GM12878 (cell line): ENCODE measurements at regions not wholly inside any gene's neighbourhood (a gene's known extent, or its start where the extent isn't known, plus 50 kb on each side); places are given as distances from the start of the nearest gene placed in this dataset.

Experiments used
- ATAC-seq: fragments of 200-7000 bp; cut with Tn5 transposase; 3 replicates; pipeline ENCODE4 v1.9.1; 2020; ENCODE audit warnings: mild to moderate bottlenecking, moderate library complexity
- BruUV-seq: library from RNA; stranded (reverse); fragments of 400-500 nt; replicated peaks from 2 replicates; lab custom pipeline; 2021; lab: Mats Ljungman, UMichigan
- CTCF ChIA-PET: fragments of 300-600 bp; sonication (Branson Sonifier 250); formaldehyde crosslinking; extraction: SDS; loops from one replicate; lab custom pipeline; 2021; ENCODE audit warnings: inconsistent platforms; lab: Yijun Ruan, JAX
- POLR2A ChIA-PET: fragments of 350-600 bp; formaldehyde crosslinking; extraction: SDS; loops from one replicate; lab custom pipeline; 2021; ENCODE audit warnings: inconsistent platforms; lab: Charles Lee
- RAD21 ChIA-PET: fragments of 300-600 bp; sonication (Branson Sonifier 250); formaldehyde crosslinking; loops from one replicate; lab custom pipeline; 2023; ENCODE audit warnings: antibody characterized with exemption; ENCODE audit not compliant: unreplicated experiment; lab: Charles Lee
- SMC1A ChIA-PET: fragments of 300-600 bp; sonication (Branson Sonifier 250); formaldehyde crosslinking; loops from one replicate; lab custom pipeline; 2023; ENCODE audit not compliant: unreplicated experiment, uncharacterized antibody; lab: Charles Lee
- DNase-seq: peaks from one replicate; pipeline ENCODE4 v3.0.0-alpha.2; 2011; ENCODE audit warnings: low read depth, low spot score
- FAIRE-seq: peaks from 3 replicates; lab custom pipeline; 2011; peaks lifted over from hg19 to GRCh38; lab: Jason Lieb, UNC
- H2AFZ ChIP-seq: 2 replicates; pipeline ENCODE4 v1.6.0; 2011; ENCODE audit warnings: low read depth, low read length, control low read depth; ENCODE audit not compliant: control insufficient read depth
- H3K27ac ChIP-seq: 2 replicates; pipeline ENCODE4 v1.5.1; 2011; ENCODE audit warnings: control low read depth; ENCODE audit not compliant: control insufficient read depth, insufficient read depth
- H3K27me3 ChIP-seq, 2 experiments: replicated peaks in 1 of 2; 2 replicates each; pipeline versions ENCODE4 v1.6.0 to v1.6.1; 2011; ENCODE audit warnings: low read length in 1 of 2; ENCODE audit not compliant: control insufficient read depth in 2 of 2, insufficient read depth in 2 of 2
- H3K36me3 ChIP-seq, 2 experiments: 2 replicates each; pipeline ENCODE4 v1.5.1; 2011; ENCODE audit warnings: low read length in 1 of 2; ENCODE audit not compliant: control insufficient read depth in 2 of 2, insufficient read depth in 2 of 2
- H3K4me1 ChIP-seq: 2 replicates; pipeline ENCODE4 v1.6.1; 2011; ENCODE audit warnings: mild to moderate bottlenecking, low read length, moderate library complexity, mixed read lengths; ENCODE audit not compliant: control insufficient read depth, insufficient read depth
- H3K4me2 ChIP-seq: 2 replicates; pipeline ENCODE4 v1.6.0; 2011; ENCODE audit warnings: control low read depth; ENCODE audit not compliant: control insufficient read depth, insufficient read depth
- H3K4me3 ChIP-seq: fragments of 200-600 bp; sonication (generic); 2 replicates; pipeline ENCODE4 v1.5.1; 2016
- H3K79me2 ChIP-seq: 2 replicates; pipeline ENCODE4 v1.6.0; 2011; ENCODE audit warnings: low read length; ENCODE audit not compliant: control insufficient read depth, insufficient read depth
- H3K9ac ChIP-seq: 2 replicates; pipeline ENCODE4 v1.8.0; 2011; ENCODE audit warnings: low read length, control low read depth, mixed read lengths; ENCODE audit not compliant: control insufficient read depth, insufficient read depth
- H3K9me3 ChIP-seq: replicated peaks from 3 replicates; pipeline ENCODE4 v1.5.1; 2011; ENCODE audit warnings: mild to moderate bottlenecking, low read length; ENCODE audit not compliant: control insufficient read depth, insufficient read depth
- H4K20me1 ChIP-seq: 2 replicates; pipeline ENCODE4 v1.6.0; 2011; ENCODE audit not compliant: control insufficient read depth, insufficient read depth
- ASH2L ChIP-seq: fragments of 300-600, 200-600 bp; sonication (generic); IDR thresholded peaks from 2 replicates; pipeline ENCODE4 v1.6.1; 2017; ENCODE audit warnings: low read depth, mild to moderate bottlenecking, borderline replicate concordance
- BACH1 ChIP-seq: fragments of 450-650 bp; IDR thresholded peaks from 2 replicates; pipeline ENCODE4 v1.6.1; 2017; ENCODE audit warnings: mild to moderate bottlenecking, borderline replicate concordance
- CBFB ChIP-seq: IDR thresholded peaks from 2 replicates; pipeline ENCODE4 v1.6.1; 2016; ENCODE audit warnings: antibody characterized with exemption, low read depth
- CEBPB ChIP-seq, 2 experiments: fragments of 150-350 bp in 1 of 2; IDR thresholded peaks; 2 replicates each; pipeline ENCODE4 v1.6.1; 2012 to 2014; ENCODE audit warnings: low read depth in 2 of 2, low read length in 2 of 2, borderline replicate concordance in 1 of 2, inconsistent platforms in 1 of 2
- EZH2 ChIP-seq: IDR thresholded peaks from 2 replicates; pipeline ENCODE4 v1.6.1; 2012; ENCODE audit warnings: low read depth, mild to moderate bottlenecking, control low read depth, inconsistent platforms, low read length, borderline replicate concordance; ENCODE audit not compliant: control insufficient read depth
- FOXM1 ChIP-seq: IDR thresholded peaks from 2 replicates; pipeline ENCODE4 v1.6.1; 2012; ENCODE audit warnings: low read depth, mild to moderate bottlenecking, inconsistent platforms, low read length, moderate library complexity
- MTA3 ChIP-seq: IDR thresholded peaks from 2 replicates; pipeline ENCODE4 v1.6.1; 2012; ENCODE audit warnings: low read length, inconsistent platforms, borderline replicate concordance
- NFXL1 ChIP-seq: fragments of 450-650 bp; IDR thresholded peaks from 2 replicates; pipeline ENCODE4 v1.6.1; 2017; ENCODE audit warnings: antibody characterized with exemption, mild to moderate bottlenecking, borderline replicate concordance
- NR2C1 ChIP-seq: fragments of 450-650 bp; IDR thresholded peaks from 2 replicates; pipeline ENCODE4 v1.6.1; 2017; ENCODE audit warnings: antibody characterized with exemption, mild to moderate bottlenecking, moderate library complexity
- RAD21 ChIP-seq: IDR thresholded peaks from 2 replicates; pipeline ENCODE4 v1.6.1; 2011; ENCODE audit warnings: mild to moderate bottlenecking, low read depth, low read length, moderate library complexity; ENCODE audit not compliant: insufficient read depth
- RUNX3 ChIP-seq: IDR thresholded peaks from 2 replicates; pipeline ENCODE4 v1.6.1; 2012; ENCODE audit warnings: low read length, inconsistent platforms
- SMAD5 ChIP-seq: IDR thresholded peaks from 2 replicates; pipeline ENCODE4 v1.6.1; 2016; ENCODE audit warnings: antibody characterized with exemption, low read depth
- SUZ12 ChIP-seq: fragments of 200-600 bp; sonication (generic); IDR thresholded peaks from one replicate; pipeline ENCODE4 v1.6.1; 2018; ENCODE audit warnings: antibody characterized with exemption, mild to moderate bottlenecking; ENCODE audit not compliant: unreplicated experiment
- TBL1XR1 ChIP-seq: IDR thresholded peaks from 2 replicates; pipeline ENCODE4 v1.6.1; 2012; ENCODE audit warnings: low read depth, low read length, improper control_type of control experiment
- YBX1 ChIP-seq: fragments of 450-650 bp; IDR thresholded peaks from 2 replicates; pipeline ENCODE4 v1.6.1; 2016; ENCODE audit warnings: antibody characterized with exemption
- WGBS: methylation state at CpG from one replicate; pipeline ENCODE4 v1.1.6; 2016; ENCODE audit warnings: low lambda C conversion rate; ENCODE audit not compliant: insufficient replicate concordance, insufficient coverage; ENCODE audit errors: missing lambda C conversion rate; 5-methylcytosine and 5-hydroxymethylcytosine counted together
- in situ Hi-C: fragments of 300-500 bp; cut with MboI; formaldehyde crosslinking; loops from 9 replicates; pipeline ENCODE4 v1.14.3; 2018; ENCODE audit warnings: mixed read lengths
- intact Hi-C: fragments of 100-400 bp; cut with micrococcal nuclease; formaldehyde crosslinking; loops from one replicate; pipeline ENCODE4 v1.14.2; 2022; ENCODE audit not compliant: unreplicated experiment

- Histone ChIP-seq H3K79me2 (no peaks in the 10 kb centered on the region), H2AFZ (no peak overlapping the region), H3K9me3 (no peaks in the 10 kb centered on the region), H3K4me2 (no peak overlapping the region), H3K27me3 (no peaks in the 10 kb centered on the region), H3K27ac (no peak overlapping the region), H4K20me1 (no peaks in the 10 kb centered on the region), H3K4me3 (no peak overlapping the region), H3K4me1 (no peaks in the 10 kb centered on the region), H3K9ac (no peak overlapping the region), H3K36me3 (no peaks in the 10 kb centered on the region)
- WGBS, result 0% methylated on average over 1 of the region's 1 CpG
- no peak for FAIRE-seq
- no TSS peak for BruUV-seq
- in situ Hi-C loops (no loop called here), intact Hi-C loops (no loop called here)
- ChIA-PET RAD21 (no interaction called here), SMC1A (no interaction called here), POLR2A (no interaction called here), CTCF (no interaction called here)
- DNase-seq, result no peak
- ATAC-seq, result no peak
- TF ChIP-seq MTA3 (no peak), SMAD5 (no peak), RAD21 (no peak), RUNX3 (no peak), NR2C1 (no peak), BACH1 (no peak), SUZ12 (no peak), TBL1XR1 (no peak), NFXL1 (no peak), YBX1 (no peak), CBFB (no peak), EZH2 (no peak), FOXM1 (no peak), ASH2L (no peak), CEBPB (IDR thresholded peaks at IDR 0.05; ENCODE audit: borderline replicate concordance in 1 of 2, low read depth in 2 of 2, low read length in 2 of 2) (no peak)
These were observed 735.2 kb upstream of the CDH9 start for GRCh38 chr5:27773636-27774035.
